Adrenal gland (tissue), 5 donors: ENCODE measurements at regions not wholly inside any gene's neighbourhood (a gene's known extent, or its start where the extent isn't known, plus 50 kb on each side); places are given as distances from the start of the nearest gene placed in this dataset.

Source experiments
- CTCF ChIP-seq, 6 experiments: fragments of 450-650 bp in 4 of 6; fragments of 200-600 bp in 2 of 6; sonication (generic) in 1 of 6; IDR thresholded peaks; 1 replicate in 5 of 6; 2 replicates in 1 of 6; pipeline versions ENCODE4 v1.5.1 to v1.8.0; 2016 to 2021; ENCODE audit warnings: antibody characterized with exemption in 6 of 6, mild to moderate bottlenecking in 2 of 6, moderate library complexity in 1 of 6
- POLR2A ChIP-seq, 2 donors: fragments of 450-650 bp; IDR thresholded peaks; one replicate each; pipeline ENCODE4 v1.6.1; 2017; ENCODE audit warnings: antibody characterized with exemption in 2 of 2, mild to moderate bottlenecking in 2 of 2, moderate library complexity in 1 of 2
- donor health status: DM: no; HTN: no; CAD: no.

- no peak for TF ChIP-seq CTCF (IDR thresholded peaks at IDR 0.05)
- no peak for TF ChIP-seq POLR2A (IDR thresholded peaks at IDR 0.05)
These were observed 78.4 kb upstream of the NEUROD6 start for GRCh38 chr7:31418928-31419327.
